Ishikawa (cell line): ENCODE measurements at regions not wholly inside any gene's neighbourhood (a gene's known extent, or its start where the extent isn't known, plus 50 kb on each side); places are given as distances from the start of the nearest gene placed in this dataset.

Source experiments
- CEBPB ChIP-seq: IDR thresholded peaks from 2 replicates; pipeline ENCODE4 v1.6.1; 2012
- CREB1 ChIP-seq: IDR thresholded peaks from 2 replicates; pipeline ENCODE4 v1.6.1; 2012; ENCODE audit warnings: low read depth
- EGR1 ChIP-seq: IDR thresholded peaks from 2 replicates; pipeline ENCODE4 v1.6.1; 2012
- EP300 ChIP-seq: IDR thresholded peaks from 2 replicates; pipeline ENCODE4 v1.6.1; 2012; ENCODE audit warnings: borderline replicate concordance
- FOXM1 ChIP-seq: IDR thresholded peaks from 2 replicates; pipeline ENCODE4 v1.6.1; 2012; ENCODE audit warnings: low read depth, borderline replicate concordance
- MAX ChIP-seq: IDR thresholded peaks from 2 replicates; pipeline ENCODE4 v1.6.1; 2012
- NFIC ChIP-seq: IDR thresholded peaks from 2 replicates; pipeline ENCODE4 v1.6.1; 2012
- RAD21 ChIP-seq: IDR thresholded peaks from 2 replicates; pipeline ENCODE4 v1.6.1; 2012; ENCODE audit warnings: low read depth
- REST ChIP-seq: IDR thresholded peaks from 2 replicates; pipeline ENCODE4 v1.6.1; 2012; ENCODE audit warnings: low read depth, mild to moderate bottlenecking
- TAF1 ChIP-seq: IDR thresholded peaks from 2 replicates; pipeline ENCODE4 v1.6.1; 2012; ENCODE audit warnings: low read depth, mild to moderate bottlenecking

- TF ChIP-seq RAD21 (no peak), REST (no peak), CREB1 (no peak), TAF1 (no peak), EP300 (no peak), CEBPB (no peak), EGR1 (no peak), MAX (no peak), FOXM1 (no peak), NFIC (no peak)
Observed at GRCh38 chr13:88824218-88824617, 1153.0 kb downstream of the SLITRK5 start.
